ENCODE measurements at regions not wholly inside any gene's neighbourhood (a gene's known extent, or its start where the extent isn't known, plus 50 kb on each side); places are given as distances from the start of the nearest gene placed in this dataset.

- TF ChIP-seq CTCF (IDR thresholded peaks at IDR 0.05) (no peak), EP300 (IDR thresholded peaks at IDR 0.05) (no peak), POLR2AphosphoS5 (IDR thresholded peaks at IDR 0.05) (no peak), POLR2A (IDR thresholded peaks at IDR 0.05) (no peak)
Measured at GRCh38 chr4:14529653-14530052, 472.6 kb upstream of the CPEB2 start.
